ENCODE measurements at regions not wholly inside any gene's neighbourhood (a gene's known extent, or its start where the extent isn't known, plus 50 kb on each side); places are given as distances from the start of the nearest gene placed in this dataset.

DNA sequence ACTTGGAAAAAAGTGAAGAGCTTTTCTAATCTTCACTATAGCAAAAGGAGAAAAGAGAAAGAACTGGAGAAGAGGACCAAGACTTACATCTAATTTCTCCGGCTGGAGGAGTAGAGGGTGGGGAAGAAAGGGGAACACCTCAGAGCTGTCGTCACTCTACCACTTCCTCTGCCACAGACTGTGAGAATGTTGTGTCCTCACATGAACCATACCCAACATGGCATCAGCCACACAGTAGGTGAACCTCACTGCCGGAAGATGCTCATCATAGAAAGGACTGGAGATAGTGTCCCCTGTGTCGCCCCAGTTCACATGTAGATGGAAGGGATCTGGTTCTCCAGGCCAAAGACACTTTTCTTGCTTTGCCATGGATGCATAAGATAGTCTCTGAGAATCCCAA is 604.4 kb upstream of the NOX3 start:
- Mint-ChIP-seq H3K27ac (no peak overlapping the region), H3K4me1 (ENCODE audit: low read depth in 2 of 2) (no peaks in the 10 kb centered on the region), H3K36me3 (no peaks in the 10 kb centered on the region), H3K4me3 (no peak overlapping the region), H3K9me3 (peaks cover 4% of the 10 kb centered on the region), H3K27me3 (peaks cover 0 to 2% of the 10 kb centered on the region in 2 donors)
- no peak for DNase-seq (ENCODE audit: low spot score)
- no peak for ATAC-seq

DNA sequence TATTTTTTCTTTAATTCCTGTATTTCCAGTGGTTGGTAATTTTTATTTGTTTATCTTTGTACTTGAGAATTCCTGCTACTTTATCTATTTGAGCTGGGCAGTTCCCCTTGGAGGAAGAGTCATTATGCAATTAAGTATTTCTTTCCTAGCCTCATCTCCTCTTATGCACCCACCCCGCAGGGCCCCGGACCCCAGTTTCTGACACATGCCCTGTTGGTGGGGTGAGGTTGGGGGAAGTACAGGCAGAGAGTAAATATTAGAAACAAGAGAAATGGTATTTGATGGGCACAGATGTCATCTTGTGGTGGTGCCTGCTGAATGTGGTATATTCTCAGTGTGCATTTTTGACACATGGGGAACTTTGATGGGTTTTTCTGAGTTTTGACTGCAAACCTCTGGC is 602.7 kb upstream of the NOX3 start:
- DNase-seq (ENCODE audit: low spot score) (no peak), ATAC-seq (no peak)
- Mint-ChIP-seq H3K27me3 (peaks cover 0 to 2% of the 10 kb centered on the region in 2 donors), H3K4me1 (ENCODE audit: low read depth in 2 of 2) (no peaks in the 10 kb centered on the region), H3K36me3 (no peaks in the 10 kb centered on the region), H3K9me3 (peaks cover 7% of the 10 kb centered on the region), H3K4me3 (no peak overlapping the region), H3K27ac (no peak overlapping the region)

DNA sequence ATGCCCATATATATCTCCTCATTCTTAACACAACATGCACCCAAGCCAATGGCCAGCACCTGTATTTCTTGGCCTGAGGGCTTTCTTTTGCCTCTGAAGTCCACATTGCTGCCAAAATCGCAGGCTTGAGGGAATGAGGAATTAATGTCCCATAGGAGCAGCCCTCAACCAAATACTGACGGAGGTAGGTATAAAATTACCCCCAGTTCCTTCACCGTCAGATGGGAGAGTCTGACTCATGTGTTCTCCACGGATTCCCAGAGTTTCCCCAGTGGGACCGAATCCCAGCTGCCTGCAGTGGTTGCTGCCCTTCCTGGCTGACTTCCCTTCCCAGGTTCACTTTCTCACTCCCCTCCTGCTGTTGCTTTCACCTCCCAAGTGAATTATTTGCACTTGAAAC is 602.2 kb upstream of the NOX3 start:
- Mint-ChIP-seq H3K27me3 (peaks cover 0 to 2% of the 10 kb centered on the region in 2 donors), H3K4me1 (ENCODE audit: low read depth in 2 of 2) (no peaks in the 10 kb centered on the region), H3K36me3 (no peaks in the 10 kb centered on the region), H3K4me3 (no peak overlapping the region), H3K27ac (no peak overlapping the region), H3K9me3 (peaks cover 9% of the 10 kb centered on the region)
- ATAC-seq (no peak), DNase-seq (ENCODE audit: low spot score) (no peak)

DNA sequence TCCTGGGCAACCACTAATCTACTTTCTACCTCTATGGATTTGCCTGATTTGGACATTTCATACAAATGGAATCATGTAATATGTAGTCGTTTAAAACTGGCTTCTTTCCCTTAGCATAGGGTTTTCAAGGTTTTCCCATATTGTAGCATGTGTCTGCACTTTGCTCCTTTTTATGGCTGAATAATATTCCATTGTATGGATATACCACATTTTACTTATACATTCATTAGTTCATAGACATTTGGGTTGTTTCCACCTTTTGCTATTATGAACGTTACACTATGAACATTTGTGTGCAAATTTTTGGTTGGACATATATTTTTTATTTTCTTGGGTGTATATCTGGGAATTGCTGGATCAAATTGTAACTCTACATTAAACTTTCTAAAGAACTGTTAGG is 600.4 kb upstream of the NOX3 start:
- DNase-seq (ENCODE audit: low spot score), result no peak
- H3K27me3 Mint-ChIP-seq, result peaks cover 0 to 2% of the 10 kb centered on the region in 2 donors
- no peak for ATAC-seq
- no peak overlapping the region for H3K4me3 Mint-ChIP-seq
- no peak overlapping the region for H3K27ac Mint-ChIP-seq
- H3K36me3 Mint-ChIP-seq, result no peaks in the 10 kb centered on the region
- H3K4me1 Mint-ChIP-seq (ENCODE audit: low read depth in 2 of 2), result no peaks in the 10 kb centered on the region
- H3K9me3 Mint-ChIP-seq, result peaks cover 12% of the 10 kb centered on the region

DNA sequence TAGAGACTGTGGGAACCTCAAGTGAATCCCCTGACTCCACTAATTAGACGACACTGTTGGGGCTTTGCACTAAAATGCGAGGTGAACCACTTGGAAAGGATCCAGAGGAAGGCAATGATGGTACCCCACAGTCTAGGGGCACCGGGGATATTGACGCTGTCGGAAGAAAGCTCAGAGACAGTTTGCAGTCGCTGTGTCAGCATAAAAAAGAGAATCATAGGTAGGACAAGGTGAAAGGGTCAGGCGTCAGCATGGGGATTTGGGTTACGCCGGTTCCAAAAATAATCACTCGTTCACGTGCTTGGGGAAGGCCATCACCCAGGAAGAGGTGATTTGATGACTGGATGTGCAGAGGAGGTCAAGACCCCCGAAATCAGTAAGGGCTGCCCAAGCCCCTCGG is 598.0 kb upstream of the NOX3 start:
- no peak overlapping the region for H3K27ac Mint-ChIP-seq
- no peaks in the 10 kb centered on the region for H3K36me3 Mint-ChIP-seq
- H3K27me3 Mint-ChIP-seq, result peaks cover 0 to 2% of the 10 kb centered on the region in 2 donors
- no peak for ATAC-seq
- H3K9me3 Mint-ChIP-seq, result peaks cover 12% of the 10 kb centered on the region
- H3K4me3 Mint-ChIP-seq, result no peak overlapping the region
- no peak for DNase-seq (ENCODE audit: low spot score)
- no peaks in the 10 kb centered on the region for H3K4me1 Mint-ChIP-seq (ENCODE audit: low read depth in 2 of 2)

DNA sequence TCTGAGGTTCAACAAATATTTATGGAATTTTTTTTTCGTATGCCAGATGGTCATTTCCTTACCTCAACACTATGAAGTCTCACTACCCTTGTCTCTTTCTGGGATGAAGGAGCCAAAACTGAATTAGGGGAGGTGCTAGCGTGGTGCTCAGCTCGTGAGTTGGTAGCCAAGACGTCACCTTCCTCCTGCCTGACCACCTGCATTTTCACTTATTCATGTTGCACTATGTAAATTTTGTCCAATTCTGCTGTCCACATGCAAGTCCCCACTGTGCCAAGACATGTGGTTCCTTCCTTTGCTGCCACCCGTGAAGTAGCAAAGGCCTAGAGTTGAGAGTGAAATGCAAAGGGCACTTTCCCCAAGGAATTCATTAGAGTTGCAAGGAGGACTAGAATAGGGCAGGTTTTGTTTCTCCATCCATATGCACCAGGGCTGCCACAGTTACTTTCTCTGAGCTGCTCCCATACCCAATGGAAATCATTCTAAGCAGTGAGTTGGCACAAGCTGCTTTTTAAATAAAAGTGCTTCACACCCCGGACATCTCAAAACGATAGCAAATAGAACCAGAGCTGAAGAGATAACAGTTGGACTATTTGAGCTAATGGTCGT is 591.3 kb upstream of the NOX3 start:
- Mint-ChIP-seq H3K9me3 (peaks cover 8% of the 10 kb centered on the region), H3K36me3 (peaks cover 4% of the 10 kb centered on the region), H3K27ac (no peak overlapping the region), H3K4me1 (ENCODE audit: low read depth in 2 of 2) (no peaks in the 10 kb centered on the region), H3K27me3 (no peaks in the 10 kb centered on the region), H3K4me3 (no peak overlapping the region)
- ATAC-seq (no peak), DNase-seq (ENCODE audit: low spot score) (no peak)

DNA sequence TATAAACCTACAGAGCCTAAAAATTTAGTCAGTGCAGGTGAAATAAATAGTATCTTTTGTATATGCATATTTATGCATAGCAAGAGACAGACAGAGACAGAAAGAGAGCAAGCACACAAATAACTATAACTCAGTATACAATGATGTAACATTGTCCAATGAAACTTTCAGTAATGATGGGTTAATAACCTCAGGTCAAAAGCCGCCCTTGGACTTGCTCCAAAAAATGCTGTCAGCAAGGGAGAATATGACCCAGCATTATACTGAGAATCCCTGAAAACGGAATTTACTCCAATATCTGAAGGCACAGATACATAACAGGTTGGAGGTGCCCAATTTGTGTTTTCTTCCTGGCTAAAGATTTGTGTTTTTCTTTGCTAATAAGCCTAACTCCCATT is 590.6 kb upstream of the NOX3 start:
- no peak overlapping the region for H3K27ac Mint-ChIP-seq
- H3K27me3 Mint-ChIP-seq, result no peaks in the 10 kb centered on the region
- H3K9me3 Mint-ChIP-seq, result peaks cover 6% of the 10 kb centered on the region
- no peak overlapping the region for H3K4me3 Mint-ChIP-seq
- peaks cover 4% of the 10 kb centered on the region for H3K36me3 Mint-ChIP-seq
- no peaks in the 10 kb centered on the region for H3K4me1 Mint-ChIP-seq (ENCODE audit: low read depth in 2 of 2)
- ATAC-seq, result no peak
- no peak for DNase-seq (ENCODE audit: low spot score)

DNA sequence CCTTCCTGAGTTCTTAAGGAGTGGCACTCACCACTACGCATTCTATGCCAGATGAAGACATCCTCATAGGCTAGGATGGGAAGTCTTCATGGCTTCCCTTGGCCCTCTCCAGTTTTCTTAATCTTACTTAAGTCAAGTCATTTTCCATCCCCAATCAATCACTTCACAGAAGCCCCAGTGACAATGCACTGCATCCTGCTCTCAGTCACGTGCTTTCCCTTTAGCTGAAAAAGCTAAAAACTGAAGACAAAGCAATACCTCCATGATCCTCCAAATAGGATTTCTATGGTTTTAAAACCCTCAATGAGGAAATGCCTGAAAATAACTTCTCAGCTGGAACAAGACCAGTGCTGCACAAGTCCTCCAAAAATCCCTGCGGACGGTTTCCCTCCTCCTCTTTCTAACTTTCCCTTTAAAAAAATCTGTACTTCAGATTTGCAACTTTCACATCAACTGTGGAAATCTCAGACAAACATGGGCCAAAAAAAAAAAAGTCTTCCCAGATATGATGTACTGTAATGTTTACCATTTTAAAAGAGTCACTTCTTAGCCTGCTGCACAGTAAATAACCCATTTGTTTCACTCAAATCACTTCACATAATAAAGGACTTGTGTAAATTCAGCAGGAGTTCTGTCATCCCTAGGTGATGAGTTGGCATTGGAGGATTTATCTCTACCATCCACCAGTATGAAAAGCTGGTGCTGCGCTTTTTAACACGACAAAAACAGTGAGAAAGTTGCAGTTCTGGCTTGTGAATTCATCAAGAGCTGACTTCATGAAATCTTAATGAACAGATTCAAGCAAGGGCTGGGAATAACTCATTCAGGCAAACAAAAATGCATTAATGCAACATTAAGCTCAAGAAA is 590.0 kb upstream of the NOX3 start:
- Mint-ChIP-seq H3K27me3 (no peaks in the 10 kb centered on the region), H3K27ac (no peak overlapping the region), H3K4me3 (no peak overlapping the region), H3K36me3 (peaks cover 4% of the 10 kb centered on the region), H3K9me3 (peaks cover 6% of the 10 kb centered on the region), H3K4me1 (ENCODE audit: low read depth in 2 of 2) (no peaks in the 10 kb centered on the region)
- DNase-seq (ENCODE audit: low spot score), result no peak
- no peak for ATAC-seq

DNA sequence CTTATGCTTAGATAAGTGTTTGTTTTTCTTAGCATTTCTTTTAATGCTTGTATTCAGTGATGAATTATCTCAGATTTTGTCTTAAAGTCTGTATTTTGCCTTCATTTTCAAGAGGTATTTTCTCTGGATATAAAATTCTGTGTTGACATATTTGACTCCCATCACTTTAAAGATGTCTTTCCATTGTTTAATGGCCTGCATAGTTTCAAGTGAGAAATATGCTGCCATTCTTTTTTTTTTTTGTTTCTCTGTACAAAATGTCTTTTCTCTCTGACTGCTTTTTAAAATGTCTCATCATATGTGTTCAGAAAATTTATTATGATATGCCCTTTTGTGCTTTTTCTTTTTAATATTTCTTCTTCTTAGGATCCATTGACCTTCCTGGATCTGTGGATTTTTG is 578.0 kb upstream of the NOX3 start:
- Mint-ChIP-seq H3K27me3 (no peaks in the 10 kb centered on the region), H3K36me3 (peaks cover 13% of the 10 kb centered on the region), H3K4me3 (no peak overlapping the region), H3K4me1 (ENCODE audit: low read depth in 2 of 2) (no peaks in the 10 kb centered on the region), H3K9me3 (peaks cover 7% of the 10 kb centered on the region), H3K27ac (no peak overlapping the region)
- no peak for DNase-seq (ENCODE audit: low spot score)
- ATAC-seq, result no peak

DNA sequence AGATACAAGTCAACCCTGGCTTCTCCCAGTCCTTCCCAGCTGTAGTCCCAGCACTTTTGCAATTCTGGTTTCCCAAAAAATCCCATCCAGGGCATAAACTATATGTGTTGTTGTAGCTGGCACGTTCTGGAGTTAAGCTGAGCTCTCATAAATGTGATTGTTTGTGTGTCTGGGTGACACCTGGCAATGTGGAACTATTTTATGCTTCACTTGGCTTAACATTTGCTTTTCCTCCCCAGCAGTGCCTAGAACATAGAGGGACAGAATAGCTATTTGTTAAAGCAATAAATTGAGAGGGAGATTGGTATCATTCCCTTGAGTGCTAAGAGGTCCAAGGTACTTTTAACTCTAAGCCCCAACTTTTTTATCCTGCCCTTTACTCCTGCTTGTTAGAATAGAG is 575.9 kb upstream of the NOX3 start:
- no peak for DNase-seq (ENCODE audit: low spot score)
- peaks cover 13% of the 10 kb centered on the region for H3K36me3 Mint-ChIP-seq
- H3K4me1 Mint-ChIP-seq (ENCODE audit: low read depth in 2 of 2), result no peaks in the 10 kb centered on the region
- no peak for ATAC-seq
- H3K4me3 Mint-ChIP-seq, result no peak overlapping the region
- no peaks in the 10 kb centered on the region for H3K27me3 Mint-ChIP-seq
- peaks cover 7% of the 10 kb centered on the region for H3K9me3 Mint-ChIP-seq
- no peak overlapping the region for H3K27ac Mint-ChIP-seq

DNA sequence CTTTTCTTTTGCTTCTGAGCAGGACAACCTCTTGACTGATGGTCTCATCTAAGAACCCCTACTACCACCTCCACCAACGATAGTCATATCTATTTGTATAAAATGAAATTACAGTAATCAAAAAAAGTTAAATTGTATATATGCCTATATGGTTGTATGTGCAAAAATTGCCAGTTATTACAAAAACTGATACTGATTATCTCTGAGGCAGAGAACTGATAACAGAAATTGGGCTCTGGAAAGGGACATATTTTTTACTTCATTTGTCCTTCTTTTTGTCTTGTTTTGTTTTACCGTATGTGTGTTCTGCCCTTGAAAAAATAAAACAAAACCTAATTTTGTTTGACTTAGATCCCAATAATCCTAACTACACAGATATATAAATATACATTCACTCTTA is 574.4 kb upstream of the NOX3 start:
- Mint-ChIP-seq H3K27me3 (no peaks in the 10 kb centered on the region), H3K27ac (no peak overlapping the region), H3K4me1 (ENCODE audit: low read depth in 2 of 2) (no peaks in the 10 kb centered on the region), H3K36me3 (peaks cover 13% of the 10 kb centered on the region), H3K9me3 (peaks cover 11% of the 10 kb centered on the region), H3K4me3 (no peak overlapping the region)
- no peak for DNase-seq (ENCODE audit: low spot score)
- no peak for ATAC-seq

DNA sequence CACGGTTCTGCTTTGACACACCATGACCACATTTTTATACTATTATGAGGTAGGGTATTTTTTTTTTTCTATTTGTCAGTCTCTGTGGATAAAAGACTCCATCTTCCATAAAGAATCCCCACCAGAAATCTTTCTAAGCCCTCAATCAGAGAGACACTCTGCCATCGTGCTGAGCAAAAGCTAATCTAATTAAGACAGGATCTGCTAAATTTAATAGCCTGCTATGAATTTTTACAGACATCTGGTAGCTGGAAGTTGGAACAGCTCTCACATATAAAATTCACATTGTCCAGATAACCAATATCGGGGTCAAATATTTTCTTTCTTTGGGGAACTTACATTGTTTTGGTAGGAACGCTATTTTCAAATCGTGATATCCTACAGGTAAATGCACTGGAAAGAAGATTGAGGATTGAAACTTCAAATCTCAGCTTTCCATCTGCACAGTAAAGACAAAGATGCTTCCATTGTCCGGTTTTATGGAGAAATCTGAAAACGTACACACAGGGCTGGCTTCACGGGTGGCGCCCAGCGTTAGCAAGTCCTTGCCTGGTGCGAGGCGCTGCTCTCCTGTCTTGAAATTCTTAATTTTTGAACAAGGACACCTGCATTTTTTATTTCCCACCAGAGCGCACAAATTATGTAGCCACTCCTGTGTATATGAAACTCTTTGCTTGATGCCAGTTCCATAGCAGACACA is 573.8 kb upstream of the NOX3 start:
- Mint-ChIP-seq H3K27me3 (no peaks in the 10 kb centered on the region), H3K4me3 (no peak overlapping the region), H3K4me1 (ENCODE audit: low read depth in 2 of 2) (no peaks in the 10 kb centered on the region), H3K9me3 (peaks cover 13% of the 10 kb centered on the region), H3K27ac (no peak overlapping the region), H3K36me3 (peaks cover 13% of the 10 kb centered on the region)
- no peak for DNase-seq (ENCODE audit: low spot score)
- ATAC-seq, result no peak

DNA sequence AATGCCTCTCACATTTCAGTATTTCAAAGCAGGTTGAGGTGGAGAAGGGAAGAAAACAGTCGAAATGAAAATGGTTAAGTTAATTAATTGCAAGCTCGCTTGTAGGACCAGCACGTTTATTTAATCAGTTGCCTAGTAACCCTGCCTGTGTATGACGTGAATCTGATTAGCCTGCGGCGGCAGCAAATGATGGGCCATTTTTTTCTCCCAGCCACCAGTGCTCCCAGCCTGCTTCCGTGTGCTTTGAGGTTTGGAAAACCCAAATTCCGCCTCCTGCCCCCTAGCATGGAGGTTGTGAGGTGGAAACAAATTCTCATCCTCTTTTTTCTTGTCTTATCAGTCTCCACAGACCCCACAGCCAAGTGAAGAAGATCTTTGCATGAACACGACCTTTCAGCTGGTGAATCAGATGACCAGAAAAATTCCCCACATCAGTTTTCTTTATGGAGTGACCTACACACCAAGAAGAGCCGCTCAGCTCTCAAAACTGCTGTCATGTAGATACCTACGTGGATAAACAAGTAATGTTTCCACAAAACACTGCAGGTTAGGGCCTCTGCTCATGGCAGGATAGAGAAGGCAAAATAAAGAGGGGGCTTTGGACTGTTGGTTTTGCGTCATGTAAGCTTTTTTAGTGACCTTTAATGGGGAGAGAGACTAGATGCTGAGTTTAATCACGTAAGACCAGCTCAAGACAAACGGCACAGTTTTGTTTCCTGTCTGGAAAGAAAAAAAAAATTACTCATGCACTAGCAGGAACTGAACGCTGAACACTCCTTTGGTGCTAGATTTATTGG is 572.9 kb upstream of the NOX3 start:
- Mint-ChIP-seq H3K4me3 (no peak overlapping the region), H3K9me3 (peaks cover 18% of the 10 kb centered on the region), H3K27ac (no peak overlapping the region), H3K36me3 (peaks cover 14% of the 10 kb centered on the region), H3K4me1 (ENCODE audit: low read depth in 2 of 2) (no peaks in the 10 kb centered on the region), H3K27me3 (no peaks in the 10 kb centered on the region)
- ATAC-seq (no peak), DNase-seq (ENCODE audit: low spot score) (no peak)

DNA sequence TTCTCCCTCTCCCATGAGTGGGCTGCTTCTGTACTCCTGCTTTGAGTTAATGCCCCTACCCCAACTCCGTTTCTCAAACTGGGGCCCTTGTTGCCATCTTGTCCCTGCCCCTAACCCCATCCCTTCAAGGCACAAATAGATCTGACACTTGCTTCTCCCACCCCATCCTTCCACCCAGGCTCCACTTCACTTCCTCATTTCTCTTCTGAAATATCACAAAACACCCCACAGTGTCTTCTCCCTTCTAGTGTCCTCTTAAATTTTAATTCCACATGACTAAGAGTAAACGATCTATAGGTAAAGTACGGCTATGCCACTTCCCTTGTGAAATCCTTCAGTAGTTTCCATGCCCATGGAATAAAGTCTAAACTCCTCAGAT is 571.6 kb upstream of the NOX3 start:
- Mint-ChIP-seq H3K27ac (no peak overlapping the region), H3K4me1 (ENCODE audit: low read depth in 2 of 2) (no peaks in the 10 kb centered on the region), H3K27me3 (no peaks in the 10 kb centered on the region), H3K4me3 (no peak overlapping the region), H3K36me3 (peaks cover 9% of the 10 kb centered on the region), H3K9me3 (peaks cover 16% of the 10 kb centered on the region)
- no peak for ATAC-seq
- no peak for DNase-seq (ENCODE audit: low spot score)

All from natural killer cell treated with Interleukin-12 subunit alpha and Interleukin-12 subunit beta and Interleukin-15 and Interleukin-18, amount 100 ng/mL, for 72 hours (primary cell).